ENCODE measurements at regions not wholly inside any gene's neighbourhood (a gene's known extent, or its start where the extent isn't known, plus 50 kb on each side); places are given as distances from the start of the nearest gene placed in this dataset.

GRCh38 chr4:179165000-179165738 is 1722.9 kb upstream of the AGA start:
- TF ChIP-seq, protein P1, sequence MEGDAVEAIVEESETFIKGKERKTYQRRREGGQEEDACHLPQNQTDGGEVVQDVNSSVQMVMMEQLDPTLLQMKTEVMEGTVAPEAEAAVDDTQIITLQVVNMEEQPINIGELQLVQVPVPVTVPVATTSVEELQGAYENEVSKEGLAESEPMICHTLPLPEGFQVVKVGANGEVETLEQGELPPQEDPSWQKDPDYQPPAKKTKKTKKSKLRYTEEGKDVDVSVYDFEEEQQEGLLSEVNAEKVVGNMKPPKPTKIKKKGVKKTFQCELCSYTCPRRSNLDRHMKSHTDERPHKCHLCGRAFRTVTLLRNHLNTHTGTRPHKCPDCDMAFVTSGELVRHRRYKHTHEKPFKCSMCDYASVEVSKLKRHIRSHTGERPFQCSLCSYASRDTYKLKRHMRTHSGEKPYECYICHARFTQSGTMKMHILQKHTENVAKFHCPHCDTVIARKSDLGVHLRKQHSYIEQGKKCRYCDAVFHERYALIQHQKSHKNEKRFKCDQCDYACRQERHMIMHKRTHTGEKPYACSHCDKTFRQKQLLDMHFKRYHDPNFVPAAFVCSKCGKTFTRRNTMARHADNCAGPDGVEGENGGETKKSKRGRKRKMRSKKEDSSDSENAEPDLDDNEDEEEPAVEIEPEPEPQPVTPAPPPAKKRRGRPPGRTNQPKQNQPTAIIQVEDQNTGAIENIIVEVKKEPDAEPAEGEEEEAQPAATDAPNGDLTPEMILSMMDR (IDR thresholded peaks at IDR 0.05): no peak
- TF ChIP-seq POLR2A (IDR thresholded peaks at IDR 0.05): no peak
